CD4-positive, alpha-beta T cell (primary cell): ENCODE measurements at regions not wholly inside any gene's neighbourhood (a gene's known extent, or its start where the extent isn't known, plus 50 kb on each side); places are given as distances from the start of the nearest gene placed in this dataset.

Source experiments
- ATAC-seq: fragments of 200-7000 bp; cut with Tn5 transposase; one replicate; pipeline ENCODE4 v1.10.0; 2022; ENCODE audit warnings: mild to moderate bottlenecking; ENCODE audit not compliant: poor library complexity
- CTCF ChIA-PET: fragments of 350-600 bp; sonication (Branson Sonifier 250); formaldehyde crosslinking; loops from one replicate; lab custom pipeline; 2021; ENCODE audit warnings: antibody characterized with exemption, inconsistent platforms; lab: Charles Lee
- POLR2A ChIA-PET: fragments of 350-600 bp; sonication (Branson Sonifier 250); formaldehyde crosslinking; loops from one replicate; lab custom pipeline; 2021; ENCODE audit warnings: antibody characterized with exemption, inconsistent platforms; lab: Charles Lee
- DNase-seq, 14 experiments: peaks; one replicate each; pipeline ENCODE4 v3.0.0-alpha.2; 2013 to 2020; ENCODE audit warnings: mixed read lengths in 2 of 14
- H3K27ac ChIP-seq, 2 donors: one replicate each; pipeline versions ENCODE4 v1.5.1 to v1.7.0; 2013; ENCODE audit warnings: low read length in 2 of 2, low read depth in 1 of 2, mild to moderate bottlenecking in 1 of 2
- H3K27me3 ChIP-seq, 2 experiments: 1 replicate in 1 of 2; 2 replicates in 1 of 2; pipeline versions ENCODE4 v1.6.1 to v1.7.0; 2013; ENCODE audit warnings: low read length in 2 of 2, control low read depth in 1 of 2, mild to moderate bottlenecking in 1 of 2, moderate library complexity in 1 of 2; ENCODE audit not compliant: insufficient read depth in 2 of 2, control insufficient read depth in 1 of 2
- H3K36me3 ChIP-seq: one replicate; pipeline ENCODE4 v1.6.1; 2013; ENCODE audit warnings: low read length, control low read depth; ENCODE audit not compliant: insufficient read depth
- H3K4me1 ChIP-seq: one replicate; pipeline ENCODE4 v1.6.1; 2013; ENCODE audit warnings: low read length, control low read depth; ENCODE audit not compliant: insufficient read depth
- H3K4me3 ChIP-seq: one replicate; pipeline ENCODE4 v1.5.1; 2013; ENCODE audit warnings: mild to moderate bottlenecking, low read length, moderate library complexity
- H3K9me3 ChIP-seq, 2 experiments: 1 replicate in 1 of 2; 2 replicates in 1 of 2; pipeline versions ENCODE4 v1.6.1 to v1.7.0; 2013; ENCODE audit warnings: low read length in 2 of 2, mild to moderate bottlenecking in 2 of 2, control low read depth in 1 of 2, moderate library complexity in 1 of 2; ENCODE audit not compliant: control insufficient read depth in 1 of 2, insufficient read depth in 1 of 2
- H3K27ac Mint-ChIP-seq: one replicate; pipeline ENCODE4 v1.8.0; 2020; ENCODE audit warnings: mixed read lengths
- H3K27me3 Mint-ChIP-seq: one replicate; pipeline ENCODE4 v1.8.0; 2021; ENCODE audit warnings: mixed read lengths
- H3K36me3 Mint-ChIP-seq: one replicate; pipeline ENCODE4 v1.8.0; 2021; ENCODE audit warnings: low read depth, mixed read lengths
- H3K4me1 Mint-ChIP-seq: one replicate; pipeline ENCODE4 v1.8.0; 2021; ENCODE audit warnings: low read depth, mixed read lengths
- H3K4me3 Mint-ChIP-seq: one replicate; pipeline ENCODE4 v1.8.0; 2020; ENCODE audit warnings: mild to moderate bottlenecking, mixed read lengths
- H3K9me3 Mint-ChIP-seq: one replicate; pipeline ENCODE4 v1.8.0; 2020; ENCODE audit warnings: mixed read lengths
- intact Hi-C, 2 experiments: fragments of 100-400 bp; cut with DNase I in 1 of 2; cut with micrococcal nuclease in 1 of 2; formaldehyde crosslinking; loops; one replicate each; pipeline versions ENCODE4 v1.15.1 to v1.9.0; 2023 to 2025; cut with DNase I, micrococcal nuclease
- TF ChIP-seq, protein P1 (sequence below): fragments of 200-600 bp; IDR thresholded peaks from one replicate; pipeline ENCODE4 v1.8.0; 2022; ENCODE audit warnings: antibody characterized with exemption, mild to moderate bottlenecking

- Histone ChIP-seq H3K4me1 (peaks cover 13% of the 10 kb centered on the region), H3K9me3 (peaks cover 0 to 9% of the 10 kb centered on the region in 2 experiments), H3K27ac (no peak overlapping the region), H3K36me3 (no peaks in the 10 kb centered on the region), H3K27me3 (no peaks in the 10 kb centered on the region), H3K4me3 (no peak overlapping the region)
- POLR2A ChIA-PET: no interaction called here
- H3K27ac Mint-ChIP-seq: no peak overlapping the region
- no peaks in the 10 kb centered on the region for H3K36me3 Mint-ChIP-seq
- no peak overlapping the region for H3K4me3 Mint-ChIP-seq
- H3K9me3 Mint-ChIP-seq: no peaks in the 10 kb centered on the region
- ATAC-seq (no peak), DNase-seq (no peak)
- no peaks in the 10 kb centered on the region for H3K27me3 Mint-ChIP-seq
- TF ChIP-seq, protein P1, sequence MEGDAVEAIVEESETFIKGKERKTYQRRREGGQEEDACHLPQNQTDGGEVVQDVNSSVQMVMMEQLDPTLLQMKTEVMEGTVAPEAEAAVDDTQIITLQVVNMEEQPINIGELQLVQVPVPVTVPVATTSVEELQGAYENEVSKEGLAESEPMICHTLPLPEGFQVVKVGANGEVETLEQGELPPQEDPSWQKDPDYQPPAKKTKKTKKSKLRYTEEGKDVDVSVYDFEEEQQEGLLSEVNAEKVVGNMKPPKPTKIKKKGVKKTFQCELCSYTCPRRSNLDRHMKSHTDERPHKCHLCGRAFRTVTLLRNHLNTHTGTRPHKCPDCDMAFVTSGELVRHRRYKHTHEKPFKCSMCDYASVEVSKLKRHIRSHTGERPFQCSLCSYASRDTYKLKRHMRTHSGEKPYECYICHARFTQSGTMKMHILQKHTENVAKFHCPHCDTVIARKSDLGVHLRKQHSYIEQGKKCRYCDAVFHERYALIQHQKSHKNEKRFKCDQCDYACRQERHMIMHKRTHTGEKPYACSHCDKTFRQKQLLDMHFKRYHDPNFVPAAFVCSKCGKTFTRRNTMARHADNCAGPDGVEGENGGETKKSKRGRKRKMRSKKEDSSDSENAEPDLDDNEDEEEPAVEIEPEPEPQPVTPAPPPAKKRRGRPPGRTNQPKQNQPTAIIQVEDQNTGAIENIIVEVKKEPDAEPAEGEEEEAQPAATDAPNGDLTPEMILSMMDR: no peak
- CTCF ChIA-PET: no interaction called here
- peaks cover 7% of the 10 kb centered on the region for H3K4me1 Mint-ChIP-seq
- intact Hi-C loops: no loop called here
Measured at GRCh38 chr15:70192490-70192889, 94.8 kb upstream of the TLE3 start.

DNA sequence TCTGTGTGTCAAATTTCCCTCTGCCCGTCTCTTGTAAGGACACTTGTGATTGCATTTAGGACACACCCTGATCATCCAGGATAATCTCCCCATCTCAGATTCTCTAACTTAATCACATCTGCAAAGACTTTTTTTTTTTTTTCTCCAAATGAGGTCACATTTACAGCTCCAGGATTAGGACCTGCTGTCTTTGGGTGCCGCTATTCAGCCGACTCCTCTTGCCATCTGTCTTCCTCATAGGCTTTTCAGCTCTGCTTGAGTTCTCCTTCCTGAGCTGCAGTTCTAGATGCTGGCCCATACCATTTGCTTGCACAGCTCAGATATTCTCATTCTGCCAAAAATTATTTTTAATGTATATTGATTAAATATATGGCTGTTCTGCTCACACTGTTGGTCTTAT is 94.3 kb upstream of the TLE3 start:
- no peaks in the 10 kb centered on the region for H3K36me3 ChIP-seq
- no peak for ATAC-seq
- ChIA-PET POLR2A (no interaction called here), CTCF (no interaction called here)
- Mint-ChIP-seq H3K9me3 (no peaks in the 10 kb centered on the region), H3K27me3 (no peaks in the 10 kb centered on the region), H3K4me1 (peaks cover 5% of the 10 kb centered on the region), H3K4me3 (no peak overlapping the region), H3K36me3 (no peaks in the 10 kb centered on the region), H3K27ac (no peak overlapping the region)
- H3K27me3 ChIP-seq: no peaks in the 10 kb centered on the region
- intact Hi-C loops: no loop called here
- H3K4me3 ChIP-seq: no peak overlapping the region
- no peak for DNase-seq
- H3K9me3 ChIP-seq: peaks cover 0 to 9% of the 10 kb centered on the region in 2 experiments
- peaks cover 10% of the 10 kb centered on the region for H3K4me1 ChIP-seq
- H3K27ac ChIP-seq: no peak overlapping the region
- TF ChIP-seq, protein P1: no peak

DNA sequence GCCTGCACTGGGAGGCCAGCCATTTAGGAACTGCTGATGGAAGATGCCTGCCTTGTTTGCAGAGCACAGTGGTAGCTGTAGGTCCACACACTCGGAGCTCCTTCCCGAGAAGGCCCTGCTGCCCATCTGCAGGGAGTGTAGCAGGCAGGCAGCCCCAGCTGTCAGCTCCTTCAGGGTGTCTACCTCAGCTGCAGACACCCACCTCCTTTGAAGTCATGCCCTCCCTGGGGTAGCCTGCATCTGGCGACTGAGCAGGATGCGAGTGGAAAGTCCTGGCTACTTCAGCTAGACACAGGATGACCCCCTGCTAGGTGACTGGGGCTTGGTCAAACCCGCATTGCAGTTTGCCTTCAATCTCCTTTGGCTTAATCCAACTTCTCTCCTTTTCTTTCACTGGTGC is 93.2 kb upstream of the TLE3 start:
- Histone ChIP-seq H3K4me1 (no peaks in the 10 kb centered on the region), H3K9me3 (peaks cover 0 to 9% of the 10 kb centered on the region in 2 experiments), H3K4me3 (no peak overlapping the region), H3K36me3 (no peaks in the 10 kb centered on the region), H3K27ac (no peak overlapping the region), H3K27me3 (no peaks in the 10 kb centered on the region)
- ATAC-seq: no peak
- Mint-ChIP-seq H3K4me1 (no peaks in the 10 kb centered on the region), H3K4me3 (no peak overlapping the region), H3K27me3 (no peaks in the 10 kb centered on the region), H3K36me3 (no peaks in the 10 kb centered on the region), H3K27ac (no peak overlapping the region), H3K9me3 (no peaks in the 10 kb centered on the region)
- intact Hi-C loops: no loop called here
- TF ChIP-seq, protein P1: no peak
- ChIA-PET POLR2A (no interaction called here), CTCF (no interaction called here)
- DNase-seq: no peak
